DOHH2 (cell line): ENCODE measurements at regions not wholly inside any gene's neighbourhood (a gene's known extent, or its start where the extent isn't known, plus 50 kb on each side); places are given as distances from the start of the nearest gene placed in this dataset.

Experiments used
- EZH2phosphoT487 ChIP-seq: fragments of 200-600 bp; sonication (generic); IDR thresholded peaks from 2 replicates; pipeline ENCODE4 v1.6.1; 2017; ENCODE audit warnings: borderline replicate concordance, mild to moderate bottlenecking, antibody characterized with exemption, low read length, moderate library complexity, mixed read lengths
- TF ChIP-seq, protein P1 (sequence below): fragments of 200-600 bp; sonication (generic); IDR thresholded peaks from one replicate; pipeline ENCODE4 v1.5.1; 2014; ENCODE audit warnings: antibody characterized with exemption, mild to moderate bottlenecking, low read depth, low read length; ENCODE audit not compliant: poor library complexity, severe bottlenecking

DNA sequence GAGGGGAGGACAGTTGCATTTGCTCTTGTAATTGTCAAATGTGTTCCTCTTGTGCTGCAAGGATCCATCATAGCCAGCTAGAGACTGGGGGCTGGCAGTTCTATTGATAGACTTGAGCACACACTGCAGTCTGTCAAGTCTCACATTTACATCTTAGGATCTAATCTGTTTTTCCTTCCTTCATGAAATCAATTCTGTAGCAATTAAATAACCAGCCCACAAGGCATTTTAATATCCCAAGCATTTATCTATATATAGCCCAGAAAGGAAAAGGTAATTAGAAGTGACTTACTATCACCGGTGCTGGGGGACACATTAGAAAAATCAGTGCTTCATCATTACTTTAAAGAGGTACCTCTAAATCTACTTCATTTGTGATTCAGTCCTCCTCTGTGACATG lies 143.0 kb upstream of the STXBP5 start:
- TF ChIP-seq, protein P1, sequence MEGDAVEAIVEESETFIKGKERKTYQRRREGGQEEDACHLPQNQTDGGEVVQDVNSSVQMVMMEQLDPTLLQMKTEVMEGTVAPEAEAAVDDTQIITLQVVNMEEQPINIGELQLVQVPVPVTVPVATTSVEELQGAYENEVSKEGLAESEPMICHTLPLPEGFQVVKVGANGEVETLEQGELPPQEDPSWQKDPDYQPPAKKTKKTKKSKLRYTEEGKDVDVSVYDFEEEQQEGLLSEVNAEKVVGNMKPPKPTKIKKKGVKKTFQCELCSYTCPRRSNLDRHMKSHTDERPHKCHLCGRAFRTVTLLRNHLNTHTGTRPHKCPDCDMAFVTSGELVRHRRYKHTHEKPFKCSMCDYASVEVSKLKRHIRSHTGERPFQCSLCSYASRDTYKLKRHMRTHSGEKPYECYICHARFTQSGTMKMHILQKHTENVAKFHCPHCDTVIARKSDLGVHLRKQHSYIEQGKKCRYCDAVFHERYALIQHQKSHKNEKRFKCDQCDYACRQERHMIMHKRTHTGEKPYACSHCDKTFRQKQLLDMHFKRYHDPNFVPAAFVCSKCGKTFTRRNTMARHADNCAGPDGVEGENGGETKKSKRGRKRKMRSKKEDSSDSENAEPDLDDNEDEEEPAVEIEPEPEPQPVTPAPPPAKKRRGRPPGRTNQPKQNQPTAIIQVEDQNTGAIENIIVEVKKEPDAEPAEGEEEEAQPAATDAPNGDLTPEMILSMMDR = no peak
- no peak for TF ChIP-seq EZH2phosphoT487
